H9 (cell line): ENCODE measurements at regions not wholly inside any gene's neighbourhood (a gene's known extent, or its start where the extent isn't known, plus 50 kb on each side); places are given as distances from the start of the nearest gene placed in this dataset.

Experiments used
- DNase-seq: peaks from one replicate; pipeline ENCODE4 v3.0.0-alpha.2; 2017
- H2AFZ ChIP-seq: one replicate; pipeline ENCODE4 v1.6.1; 2013; ENCODE audit warnings: mild to moderate bottlenecking, low read length, control low read depth, moderate library complexity
- H2AK5ac ChIP-seq: 2 replicates; pipeline ENCODE4 v1.6.1; 2013; ENCODE audit warnings: low read length, control low read depth, mixed read lengths; ENCODE audit not compliant: insufficient read length
- H2BK120ac ChIP-seq: one replicate; pipeline ENCODE4 v1.6.1; 2013; ENCODE audit warnings: low read depth, mild to moderate bottlenecking, low read length, control low read depth, inconsistent platforms; ENCODE audit not compliant: poor library complexity, severe bottlenecking
- H2BK12ac ChIP-seq: 2 replicates; pipeline ENCODE4 v1.6.1; 2013; ENCODE audit warnings: low read length, control low read depth, mixed read lengths, low read depth; ENCODE audit not compliant: insufficient read length
- H2BK15ac ChIP-seq: 2 replicates; pipeline ENCODE4 v1.6.1; 2013; ENCODE audit warnings: low read depth, low read length, control low read depth
- H2BK20ac ChIP-seq: one replicate; pipeline ENCODE4 v1.6.1; 2013; ENCODE audit warnings: low read depth, mild to moderate bottlenecking, low read length, control low read depth, inconsistent platforms; ENCODE audit not compliant: poor library complexity, severe bottlenecking
- H2BK5ac ChIP-seq: 2 replicates; pipeline ENCODE4 v1.6.1; 2013; ENCODE audit warnings: low read length, control low read depth, mixed read lengths; ENCODE audit not compliant: insufficient read length
- H3K14ac ChIP-seq: 2 replicates; pipeline ENCODE4 v1.6.1; 2013; ENCODE audit warnings: low read length, control low read depth; ENCODE audit not compliant: insufficient read depth
- H3K18ac ChIP-seq: 2 replicates; pipeline ENCODE4 v1.6.1; 2013; ENCODE audit warnings: low read depth, mild to moderate bottlenecking, mixed read lengths, low read length, control low read depth; ENCODE audit not compliant: insufficient read length
- H3K23ac ChIP-seq: 2 replicates; pipeline ENCODE4 v1.6.1; 2013; ENCODE audit warnings: low read length, control low read depth, mixed read lengths, low read depth; ENCODE audit not compliant: insufficient read length
- H3K23me2 ChIP-seq: 2 replicates; pipeline ENCODE4 v1.6.1; 2013; ENCODE audit warnings: low read depth, mild to moderate bottlenecking, mixed read lengths, low read length, control low read depth; ENCODE audit not compliant: insufficient read length, poor library complexity, severe bottlenecking
- H3K27ac ChIP-seq: 2 replicates; pipeline ENCODE4 v1.5.1; 2013; ENCODE audit warnings: low read length, control low read depth, mixed read lengths, low read depth; ENCODE audit not compliant: insufficient read length
- H3K27me3 ChIP-seq: 2 replicates; pipeline ENCODE4 v1.6.1; 2013; ENCODE audit warnings: low read length, control low read depth, inconsistent platforms; ENCODE audit not compliant: insufficient read depth
- H3K4ac ChIP-seq: 2 replicates; pipeline ENCODE4 v1.6.1; 2013; ENCODE audit warnings: low read depth, mild to moderate bottlenecking, control low read depth, inconsistent platforms, low read length, moderate library complexity
- H3K4me1 ChIP-seq: 2 replicates; pipeline ENCODE4 v1.6.1; 2013; ENCODE audit warnings: low read length, control low read depth, inconsistent platforms; ENCODE audit not compliant: insufficient read depth
- H3K4me2 ChIP-seq: 2 replicates; pipeline ENCODE4 v1.6.1; 2013; ENCODE audit warnings: low read length, control low read depth, mixed read lengths; ENCODE audit not compliant: insufficient read length, insufficient read depth
- H3K56ac ChIP-seq: 2 replicates; pipeline ENCODE4 v1.6.1; 2013; ENCODE audit warnings: low read depth, mild to moderate bottlenecking, mixed read lengths, low read length, control low read depth; ENCODE audit not compliant: insufficient read length
- H3K79me1 ChIP-seq: 2 replicates; pipeline ENCODE4 v1.6.1; 2013; ENCODE audit warnings: low read depth, mild to moderate bottlenecking, moderate library complexity, low read length, control low read depth, inconsistent platforms; ENCODE audit not compliant: insufficient read depth, poor library complexity, severe bottlenecking
- H3K79me2 ChIP-seq: 2 replicates; pipeline ENCODE4 v1.6.1; 2013; ENCODE audit warnings: low read length, control low read depth, inconsistent platforms; ENCODE audit not compliant: insufficient read depth
- H3K9ac ChIP-seq: 2 replicates; pipeline ENCODE4 v1.6.1; 2013; ENCODE audit warnings: low read length, control low read depth, mixed read lengths; ENCODE audit not compliant: insufficient read length; ENCODE audit errors: extremely low read depth
- H3K9me3 ChIP-seq: one replicate; pipeline ENCODE4 v1.6.1; 2013; ENCODE audit warnings: low read depth, low read length, inconsistent platforms; ENCODE audit not compliant: control insufficient read depth
- H3T11ph ChIP-seq: one replicate; pipeline ENCODE4 v1.6.1; 2013; ENCODE audit warnings: mild to moderate bottlenecking, low read length, control low read depth, inconsistent platforms
- H4K20me1 ChIP-seq: one replicate; pipeline ENCODE4 v1.6.1; 2013; ENCODE audit not compliant: control insufficient read depth, insufficient read length, insufficient read depth
- H4K5ac ChIP-seq: 2 replicates; pipeline ENCODE4 v1.6.1; 2013; ENCODE audit warnings: low read depth, mild to moderate bottlenecking, mixed read lengths, low read length, control low read depth; ENCODE audit not compliant: insufficient read length
- H4K8ac ChIP-seq: replicated peaks from 2 replicates; pipeline ENCODE4 v1.6.1; 2013; ENCODE audit warnings: low read length, control low read depth, mixed read lengths, low read depth; ENCODE audit not compliant: insufficient read length
- H4K91ac ChIP-seq: 2 replicates; pipeline ENCODE4 v1.6.1; 2013; ENCODE audit warnings: low read depth, mild to moderate bottlenecking, moderate library complexity, mixed read lengths, low read length, control low read depth; ENCODE audit not compliant: insufficient read length
- H3K27ac Mint-ChIP-seq, 3 experiments: 2 replicates in 2 of 3; 3 replicates in 1 of 3; pipeline ENCODE4 v1.8.0; 2020 to 2021; ENCODE audit warnings: mixed read lengths in 3 of 3, mild to moderate bottlenecking in 1 of 3, moderate library complexity in 1 of 3
- H3K27me3 Mint-ChIP-seq: 2 replicates; pipeline ENCODE4 v1.8.0; 2021; ENCODE audit warnings: low read depth, mild to moderate bottlenecking, moderate library complexity, mixed read lengths
- H3K36me3 Mint-ChIP-seq, 3 experiments: 2 replicates in 2 of 3; 3 replicates in 1 of 3; pipeline ENCODE4 v1.8.0; 2020 to 2021; ENCODE audit warnings: low read depth in 3 of 3, mixed read lengths in 3 of 3; ENCODE audit not compliant: insufficient read depth in 1 of 3
- H3K4me1 Mint-ChIP-seq, 2 experiments: 2 replicates each; pipeline ENCODE4 v1.8.0; 2020; ENCODE audit warnings: mixed read lengths in 2 of 2
- H3K4me3 Mint-ChIP-seq, 2 experiments: 2 replicates in 1 of 2; 3 replicates in 1 of 2; pipeline ENCODE4 v1.8.0; 2020 to 2021; ENCODE audit warnings: mild to moderate bottlenecking in 2 of 2, mixed read lengths in 2 of 2, moderate library complexity in 1 of 2
- H3K9me3 Mint-ChIP-seq, 2 experiments: 2 replicates in 1 of 2; 3 replicates in 1 of 2; pipeline ENCODE4 v1.8.0; 2020; ENCODE audit warnings: mild to moderate bottlenecking in 2 of 2, mixed read lengths in 2 of 2, moderate library complexity in 1 of 2
- WGBS: extraction: QIAGEN DNeasy Blood & Tissue Kit; methylation state at CpG from one replicate; pipeline ENCODE4 v1.1.7; 2013; ENCODE audit warnings: missing lambda C conversion rate, low lambda C conversion rate, mixed read lengths; ENCODE audit not compliant: insufficient read length; ENCODE audit errors: extremely low coverage; 5-methylcytosine and 5-hydroxymethylcytosine counted together
- TF ChIP-seq, protein P1 (sequence below): fragments of 200-600 bp; sonication (generic); conservative IDR thresholded peaks from 3 replicates; pipeline ENCODE4 v1.8.0; 2021; ENCODE audit warnings: antibody characterized with exemption, mild to moderate bottlenecking

- Histone ChIP-seq H3T11ph (no peak overlapping the region), H3K23me2 (no peaks in the 10 kb centered on the region), H3K23ac (no peak overlapping the region), H2AFZ (no peak overlapping the region), H4K20me1 (no peaks in the 10 kb centered on the region), H4K8ac (no peak overlapping the region), H2BK12ac (no peak overlapping the region), H3K9me3 (no peaks in the 10 kb centered on the region), H3K79me2 (no peaks in the 10 kb centered on the region), H3K79me1 (no peaks in the 10 kb centered on the region), H3K27me3 (no peaks in the 10 kb centered on the region), H4K5ac (no peak overlapping the region), H3K9ac (no peak overlapping the region), H2BK15ac (no peak overlapping the region), H3K4me1 (peaks cover 2% of the 10 kb centered on the region; the same call in 1 of the 2 replicates), H3K56ac (no peak overlapping the region), H2AK5ac (no peak overlapping the region), H3K4me2 (no peak overlapping the region), H3K4ac (no peak overlapping the region), H3K27ac (no peak overlapping the region), H2BK120ac (no peak overlapping the region), H4K91ac (no peak overlapping the region), H2BK5ac (no peak overlapping the region), H3K18ac (no peak overlapping the region), H2BK20ac (no peak overlapping the region), H3K14ac (no peak overlapping the region)
- TF ChIP-seq, protein P1, sequence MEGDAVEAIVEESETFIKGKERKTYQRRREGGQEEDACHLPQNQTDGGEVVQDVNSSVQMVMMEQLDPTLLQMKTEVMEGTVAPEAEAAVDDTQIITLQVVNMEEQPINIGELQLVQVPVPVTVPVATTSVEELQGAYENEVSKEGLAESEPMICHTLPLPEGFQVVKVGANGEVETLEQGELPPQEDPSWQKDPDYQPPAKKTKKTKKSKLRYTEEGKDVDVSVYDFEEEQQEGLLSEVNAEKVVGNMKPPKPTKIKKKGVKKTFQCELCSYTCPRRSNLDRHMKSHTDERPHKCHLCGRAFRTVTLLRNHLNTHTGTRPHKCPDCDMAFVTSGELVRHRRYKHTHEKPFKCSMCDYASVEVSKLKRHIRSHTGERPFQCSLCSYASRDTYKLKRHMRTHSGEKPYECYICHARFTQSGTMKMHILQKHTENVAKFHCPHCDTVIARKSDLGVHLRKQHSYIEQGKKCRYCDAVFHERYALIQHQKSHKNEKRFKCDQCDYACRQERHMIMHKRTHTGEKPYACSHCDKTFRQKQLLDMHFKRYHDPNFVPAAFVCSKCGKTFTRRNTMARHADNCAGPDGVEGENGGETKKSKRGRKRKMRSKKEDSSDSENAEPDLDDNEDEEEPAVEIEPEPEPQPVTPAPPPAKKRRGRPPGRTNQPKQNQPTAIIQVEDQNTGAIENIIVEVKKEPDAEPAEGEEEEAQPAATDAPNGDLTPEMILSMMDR: no peak
- no CpG with 5 or more reads among the region's 9 CpGs for WGBS
- Mint-ChIP-seq H3K4me3 (no peak overlapping the region), H3K9me3 (peaks cover 0 to 3% of the 10 kb centered on the region in 2 experiments; a peak in 1 of 5 replicates), H3K36me3 (peaks cover 0 to 5% (median 0%) of the 10 kb centered on the region in 3 experiments; a peak in 1 of 7 replicates), H3K4me1 (peaks cover 11 to 13% of the 10 kb centered on the region in 2 experiments), H3K27me3 (no peaks in the 10 kb centered on the region), H3K27ac (peak overlapping the region in 1 of 3 experiments; percentile 1; a peak in 1 of 7 replicates)
- DNase-seq: peak; percentile 2
These were observed 132.2 kb downstream of the ADSS2 start for GRCh38 chr1:244319283-244320132.
